ENCODE measurements at regions not wholly inside any gene's neighbourhood (a gene's known extent, or its start where the extent isn't known, plus 50 kb on each side); places are given as distances from the start of the nearest gene placed in this dataset.

GRCh38 chr15:31160297-31160696 is 58.8 kb upstream of the TRPM1 start:
- TF ChIP-seq POLR2A (IDR thresholded peaks at IDR 0.05) (no peak), CTCF (IDR thresholded peaks at IDR 0.05 in 4 of 5, conservative IDR thresholded peaks at IDR 0.05 in 1 of 5) (no peak)

Measured in gastrocnemius medialis (tissue), 4 donors.